GM21367 (cell line): ENCODE measurements at regions not wholly inside any gene's neighbourhood (a gene's known extent, or its start where the extent isn't known, plus 50 kb on each side); places are given as distances from the start of the nearest gene placed in this dataset.

Experiments
- ATAC-seq: cut with Tn5 transposase; IDR thresholded peaks from one replicate; pipeline ENCODE4 v1.9.1; 2021; ENCODE audit not compliant: unreplicated experiment

GRCh38 chr7:84821671-84822534 lies 365.0 kb downstream of the SEMA3D start:
- no peak for ATAC-seq

- ATAC-seq = no peak
These were observed 366.4 kb downstream of the SEMA3D start for GRCh38 chr7:84820481-84820880.

- ATAC-seq = no peak
These were observed 369.8 kb downstream of the SEMA3D start for GRCh38 chr7:84817016-84817415.

- no peak for ATAC-seq
These were observed 373.5 kb downstream of the SEMA3D start for GRCh38 chr7:84813376-84813775.

GRCh38 chr7:84812021-84812420 lies 374.8 kb downstream of the SEMA3D start:
- ATAC-seq = no peak

- ATAC-seq = no peak
These were observed 375.5 kb downstream of the SEMA3D start for GRCh38 chr7:84811362-84811761.

- no peak for ATAC-seq
These were observed 377.0 kb downstream of the SEMA3D start for GRCh38 chr7:84809877-84810276.

- ATAC-seq = no peak
These were observed 382.9 kb downstream of the SEMA3D start for GRCh38 chr7:84803979-84804378.

GRCh38 chr7:84801396-84801795 lies 385.5 kb downstream of the SEMA3D start:
- ATAC-seq = no peak

GRCh38 chr7:84800846-84801245 lies 386.0 kb downstream of the SEMA3D start:
- no peak for ATAC-seq

- ATAC-seq = no peak
These were observed 387.8 kb downstream of the SEMA3D start for GRCh38 chr7:84799106-84799505.

- no peak for ATAC-seq
These were observed 394.5 kb downstream of the SEMA3D start for GRCh38 chr7:84792231-84792893.

GRCh38 chr7:84790882-84791281 lies 396.0 kb downstream of the SEMA3D start:
- no peak for ATAC-seq

GRCh38 chr7:84786073-84786472 lies 400.8 kb downstream of the SEMA3D start:
- no peak for ATAC-seq

GRCh38 chr7:84784450-84784849 lies 402.4 kb downstream of the SEMA3D start:
- no peak for ATAC-seq

GRCh38 chr7:84783141-84783778 lies 403.6 kb downstream of the SEMA3D start:
- no peak for ATAC-seq

- no peak for ATAC-seq
These were observed 405.0 kb downstream of the SEMA3D start for GRCh38 chr7:84781838-84782237.

- no peak for ATAC-seq
These were observed 406.4 kb downstream of the SEMA3D start for GRCh38 chr7:84780158-84781124.

GRCh38 chr7:84757761-84758160 lies 429.1 kb downstream of the SEMA3D start:
- no peak for ATAC-seq

- no peak for ATAC-seq
These were observed 440.5 kb downstream of the SEMA3D start for GRCh38 chr7:84746353-84746752.

- ATAC-seq = no peak
These were observed 442.5 kb downstream of the SEMA3D start for GRCh38 chr7:84744385-84744784.
